Type B pancreatic cell (in vitro differentiated cells): ENCODE measurements at regions not wholly inside any gene's neighbourhood (a gene's known extent, or its start where the extent isn't known, plus 50 kb on each side); places are given as distances from the start of the nearest gene placed in this dataset.

ENCODE experiments used
- DNase-seq: peaks from one replicate; pipeline ENCODE4 v3.0.0; 2021; ENCODE audit warnings: mixed read lengths; ENCODE audit not compliant: unreplicated experiment; ENCODE audit errors: extremely low spot score
- H3K27ac Mint-ChIP-seq: 2 replicates; pipeline ENCODE4 v1.8.0; 2021; ENCODE audit warnings: mild to moderate bottlenecking, mixed read lengths
- H3K27me3 Mint-ChIP-seq: 2 replicates; pipeline ENCODE4 v1.8.0; 2021; ENCODE audit warnings: mixed read lengths
- H3K36me3 Mint-ChIP-seq: 2 replicates; pipeline ENCODE4 v1.8.0; 2021; ENCODE audit warnings: mixed read lengths
- H3K4me1 Mint-ChIP-seq: one replicate; pipeline ENCODE4 v1.8.0; 2021; ENCODE audit warnings: mixed read lengths; ENCODE audit not compliant: unreplicated experiment
- H3K4me3 Mint-ChIP-seq: 2 replicates; pipeline ENCODE4 v1.8.0; 2021; ENCODE audit warnings: mild to moderate bottlenecking, mixed read lengths
- H3K9me3 Mint-ChIP-seq: 2 replicates; pipeline ENCODE4 v1.8.0; 2021; ENCODE audit warnings: mixed read lengths
- TF ChIP-seq, protein P1 (sequence below): fragments of 200-600 bp; sonication (generic); conservative IDR thresholded peaks from 2 replicates; pipeline ENCODE4 v1.5.0; 2021; ENCODE audit warnings: antibody characterized with exemption, mild to moderate bottlenecking

GRCh38 chr2:57156231-57156924 is 890.2 kb upstream of the VRK2 start:
- DNase-seq = no peak
- Mint-ChIP-seq H3K27ac (no peak overlapping the region), H3K9me3 (peaks cover 4% of the 10 kb centered on the region)

GRCh38 chr2:57160976-57161375 is 885.6 kb upstream of the VRK2 start:
- Mint-ChIP-seq H3K36me3 (no peaks in the 10 kb centered on the region), H3K4me3 (no peak overlapping the region), H3K27ac (no peak overlapping the region), H3K27me3 (no peaks in the 10 kb centered on the region), H3K9me3 (peaks cover 4% of the 10 kb centered on the region), H3K4me1 (no peaks in the 10 kb centered on the region)
- no peak for DNase-seq
- TF ChIP-seq, protein P1, sequence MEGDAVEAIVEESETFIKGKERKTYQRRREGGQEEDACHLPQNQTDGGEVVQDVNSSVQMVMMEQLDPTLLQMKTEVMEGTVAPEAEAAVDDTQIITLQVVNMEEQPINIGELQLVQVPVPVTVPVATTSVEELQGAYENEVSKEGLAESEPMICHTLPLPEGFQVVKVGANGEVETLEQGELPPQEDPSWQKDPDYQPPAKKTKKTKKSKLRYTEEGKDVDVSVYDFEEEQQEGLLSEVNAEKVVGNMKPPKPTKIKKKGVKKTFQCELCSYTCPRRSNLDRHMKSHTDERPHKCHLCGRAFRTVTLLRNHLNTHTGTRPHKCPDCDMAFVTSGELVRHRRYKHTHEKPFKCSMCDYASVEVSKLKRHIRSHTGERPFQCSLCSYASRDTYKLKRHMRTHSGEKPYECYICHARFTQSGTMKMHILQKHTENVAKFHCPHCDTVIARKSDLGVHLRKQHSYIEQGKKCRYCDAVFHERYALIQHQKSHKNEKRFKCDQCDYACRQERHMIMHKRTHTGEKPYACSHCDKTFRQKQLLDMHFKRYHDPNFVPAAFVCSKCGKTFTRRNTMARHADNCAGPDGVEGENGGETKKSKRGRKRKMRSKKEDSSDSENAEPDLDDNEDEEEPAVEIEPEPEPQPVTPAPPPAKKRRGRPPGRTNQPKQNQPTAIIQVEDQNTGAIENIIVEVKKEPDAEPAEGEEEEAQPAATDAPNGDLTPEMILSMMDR = no peak

More at GRCh38 chr2:57156231-57156924, 890.2 kb upstream of the VRK2 start:
- Mint-ChIP-seq H3K4me3 (no peak overlapping the region), H3K27me3 (no peaks in the 10 kb centered on the region), H3K4me1 (no peaks in the 10 kb centered on the region), H3K36me3 (no peaks in the 10 kb centered on the region)
- TF ChIP-seq, protein P1 = no peak

- Mint-ChIP-seq H3K4me3 (no peak overlapping the region), H3K36me3 (no peaks in the 10 kb centered on the region), H3K9me3 (no peaks in the 10 kb centered on the region), H3K4me1 (no peaks in the 10 kb centered on the region), H3K27ac (no peak overlapping the region), H3K27me3 (no peaks in the 10 kb centered on the region)
- TF ChIP-seq, protein P1 = no peak
- no peak for DNase-seq
Observed at GRCh38 chr2:57177176-57177575, 869.4 kb upstream of the VRK2 start.

GRCh38 chr2:57180042-57180567 is 866.5 kb upstream of the VRK2 start:
- no peaks in the 10 kb centered on the region for H3K9me3 Mint-ChIP-seq
- H3K27ac Mint-ChIP-seq = no peak overlapping the region
- H3K4me1 Mint-ChIP-seq = no peaks in the 10 kb centered on the region
- H3K4me3 Mint-ChIP-seq = no peak overlapping the region
- no peaks in the 10 kb centered on the region for H3K36me3 Mint-ChIP-seq
- no peak for DNase-seq
- no peaks in the 10 kb centered on the region for H3K27me3 Mint-ChIP-seq
- TF ChIP-seq, protein P1 = no peak

GRCh38 chr2:57180678-57181077 is 865.9 kb upstream of the VRK2 start:
- H3K36me3 Mint-ChIP-seq = no peaks in the 10 kb centered on the region
- no peaks in the 10 kb centered on the region for H3K9me3 Mint-ChIP-seq
- H3K27me3 Mint-ChIP-seq = no peaks in the 10 kb centered on the region
- no peak for DNase-seq
- H3K4me3 Mint-ChIP-seq = no peak overlapping the region
- H3K4me1 Mint-ChIP-seq = no peaks in the 10 kb centered on the region
- no peak overlapping the region for H3K27ac Mint-ChIP-seq
- TF ChIP-seq, protein P1 = no peak
